ENCODE measurements at regions not wholly inside any gene's neighbourhood (a gene's known extent, or its start where the extent isn't known, plus 50 kb on each side); places are given as distances from the start of the nearest gene placed in this dataset.
"Not testable (repeated sequence)": the region's sequence is repeated elsewhere in the genome, so short reads cannot be mapped to it uniquely, and the experiment has no call there.

- TF ChIP-seq CTCF (IDR thresholded peaks at IDR 0.05; ENCODE audit: extremely low read depth in 1 of 2, insufficient read depth in 1 of 2, low read depth in 1 of 2, low read length in 2 of 2); POLR2A (IDR thresholded peaks at IDR 0.05; ENCODE audit: low read depth, low read length); MYC (IDR thresholded peaks at IDR 0.05; ENCODE audit: low read depth, low read length); POLR2AphosphoS5 (IDR thresholded peaks at IDR 0.05; ENCODE audit: insufficient read depth, low read depth, low read length); EZH2 (IDR thresholded peaks at IDR 0.05; ENCODE audit: borderline replicate concordance, low read depth, low read length, severe bottlenecking); GATA2 (IDR thresholded peaks at IDR 0.05; ENCODE audit: insufficient read depth, insufficient read length, low read depth, low read length); MAX (IDR thresholded peaks at IDR 0.05; ENCODE audit: insufficient read depth, insufficient read length); FOS (IDR thresholded peaks at IDR 0.05; ENCODE audit: borderline replicate concordance, insufficient read depth, low read length); JUN (IDR thresholded peaks at IDR 0.05; ENCODE audit: borderline replicate concordance, insufficient read depth, insufficient read length, low read depth): not testable (repeated sequence)
These were observed 114.3 kb upstream of the RAI2 start for GRCh38 chrX:17975349-17975748.

Measured in endothelial cell of umbilical vein (primary cell).